H1 (cell line): ENCODE measurements at regions not wholly inside any gene's neighbourhood (a gene's known extent, or its start where the extent isn't known, plus 50 kb on each side); places are given as distances from the start of the nearest gene placed in this dataset.

ENCODE experiments used
- CTCF ChIA-PET: fragments of 300-600 bp; sonication (Branson Sonifier 250); formaldehyde crosslinking; loops from one replicate; lab custom pipeline; 2021; ENCODE audit not compliant: partially characterized antibody; lab: Charles Lee
- POLR2A ChIA-PET: fragments of 300-600 bp; sonication (Branson Sonifier 250); formaldehyde crosslinking; loops from one replicate; lab custom pipeline; 2021; ENCODE audit warnings: inconsistent platforms; ENCODE audit not compliant: partially characterized antibody; lab: Charles Lee
- DNase-seq, 2 experiments: peaks; one replicate each; pipeline versions ENCODE4 v3.0.0 to v3.0.0-alpha.2; 2010 to 2022; ENCODE audit warnings: low spot score in 2 of 2, low read depth in 1 of 2, mixed read lengths in 1 of 2
- FAIRE-seq: peaks from 2 replicates; lab custom pipeline; 2011; peaks lifted over from hg19 to GRCh38; lab: Jason Lieb, UNC
- H2AFZ ChIP-seq: 2 replicates; pipeline ENCODE4 v1.8.1; 2012; ENCODE audit warnings: low read length, inconsistent platforms
- H2AK5ac ChIP-seq: 2 replicates; pipeline ENCODE4 v1.6.1; 2013; ENCODE audit warnings: low read depth, low read length
- H2BK120ac ChIP-seq: replicated peaks from 2 replicates; pipeline ENCODE3; 2013; ENCODE audit warnings: low read depth, low read length, inconsistent platforms
- H2BK12ac ChIP-seq: 2 replicates; pipeline ENCODE4 v1.6.1; 2013; ENCODE audit warnings: low read depth, low read length
- H2BK15ac ChIP-seq: 2 replicates; pipeline ENCODE4 v1.6.1; 2013; ENCODE audit warnings: low read length
- H2BK20ac ChIP-seq: 2 replicates; pipeline ENCODE4 v1.6.1; 2013; ENCODE audit warnings: low read length
- H2BK5ac ChIP-seq: 2 replicates; pipeline ENCODE4 v1.6.1; 2013; ENCODE audit warnings: low read depth, low read length
- H3K14ac ChIP-seq: 2 replicates; pipeline ENCODE4 v1.6.1; 2013; ENCODE audit warnings: inconsistent platforms; ENCODE audit not compliant: insufficient read length
- H3K18ac ChIP-seq: 2 replicates; pipeline ENCODE4 v1.6.1; 2013; ENCODE audit warnings: low read length; ENCODE audit errors: extremely low read depth
- H3K23ac ChIP-seq: 2 replicates; pipeline ENCODE4 v1.6.1; 2013; ENCODE audit warnings: inconsistent platforms; ENCODE audit not compliant: insufficient read length
- H3K23me2 ChIP-seq: 2 replicates; pipeline ENCODE4 v1.6.1; 2013; ENCODE audit warnings: low read depth, low read length
- H3K27ac ChIP-seq: 2 replicates; pipeline ENCODE4 v1.6.1; 2011; ENCODE audit warnings: low read depth, low read length, inconsistent platforms
- H3K27me3 ChIP-seq, 4 experiments: replicated peaks in 1 of 4; 1 replicate in 1 of 4; 2 replicates in 3 of 4; pipeline versions ENCODE4 v1.6.1 to v1.8.1; 2011 to 2013; ENCODE audit warnings: low read length in 3 of 4, mild to moderate bottlenecking in 3 of 4, inconsistent platforms in 2 of 4, mixed read lengths in 2 of 4, moderate library complexity in 1 of 4; ENCODE audit not compliant: control insufficient read depth in 3 of 4, insufficient read depth in 3 of 4; ENCODE audit errors: extremely low read depth in 1 of 4
- H3K36me3 ChIP-seq, 4 experiments: 2 replicates each; pipeline versions ENCODE4 v1.6.1 to v1.8.1; 2011 to 2013; ENCODE audit warnings: mild to moderate bottlenecking in 4 of 4, low read length in 3 of 4, moderate library complexity in 2 of 4, control low read depth in 1 of 4, inconsistent platforms in 1 of 4; ENCODE audit not compliant: insufficient read depth in 4 of 4, control insufficient read depth in 2 of 4
- H3K4ac ChIP-seq: replicated peaks from 2 replicates; pipeline ENCODE3; 2013; ENCODE audit warnings: low read length, low read depth, mixed read lengths, inconsistent platforms; ENCODE audit not compliant: insufficient read length
- H3K4me1 ChIP-seq, 4 experiments: replicated peaks in 1 of 4; 1 replicate in 1 of 4; 2 replicates in 3 of 4; pipeline versions ENCODE4 v1.6.1 to v1.8.1; 2011 to 2013; ENCODE audit warnings: low read length in 3 of 4, inconsistent platforms in 2 of 4, mixed read lengths in 1 of 4; ENCODE audit not compliant: insufficient read depth in 4 of 4, control insufficient read depth in 3 of 4
- H3K4me2 ChIP-seq, 2 experiments: 2 replicates each; pipeline versions ENCODE4 v1.6.1 to v1.8.1; 2011 to 2013; ENCODE audit warnings: low read depth in 2 of 2, low read length in 2 of 2, control low read depth in 1 of 2, inconsistent platforms in 1 of 2, mild to moderate bottlenecking in 1 of 2; ENCODE audit not compliant: insufficient read depth in 1 of 2
- H3K4me3 ChIP-seq, 4 experiments: fragments of 200-600, 300-600 bp in 1 of 4; sonication (generic), shearing (Covaris generic), sonication (Bioruptor Twin) in 1 of 4; 2 replicates each; pipeline versions ENCODE4 v1.5.1 to v1.8.1; 2011 to 2016; ENCODE audit warnings: low read length in 4 of 4, low read depth in 3 of 4, control low read depth in 2 of 4, inconsistent platforms in 2 of 4, mild to moderate bottlenecking in 2 of 4, mixed read lengths in 1 of 4, moderate library complexity in 1 of 4; ENCODE audit not compliant: insufficient read depth in 2 of 4; ENCODE audit errors: extremely low read depth in 1 of 4
- H3K56ac ChIP-seq: replicated peaks from 2 replicates; pipeline ENCODE3; 2013; ENCODE audit warnings: low read depth, mild to moderate bottlenecking, mixed read lengths, low read length, inconsistent platforms; ENCODE audit not compliant: insufficient read length
- H3K79me1 ChIP-seq: 2 replicates; pipeline ENCODE4 v1.6.1; 2013; ENCODE audit warnings: low read depth, low read length, control low read depth
- H3K79me2 ChIP-seq, 2 experiments: 2 replicates each; pipeline versions ENCODE4 v1.6.1 to v1.8.1; 2012 to 2013; ENCODE audit warnings: low read length in 2 of 2, mild to moderate bottlenecking in 2 of 2, inconsistent platforms in 1 of 2; ENCODE audit not compliant: insufficient read depth in 2 of 2, control insufficient read depth in 1 of 2
- H3K9ac ChIP-seq, 4 experiments: replicated peaks in 1 of 4; 1 replicate in 1 of 4; 2 replicates in 3 of 4; pipeline versions ENCODE4 v1.6.1 to v1.8.1; 2011 to 2013; ENCODE audit warnings: low read depth in 3 of 4, low read length in 3 of 4, control low read depth in 2 of 4, mild to moderate bottlenecking in 2 of 4, moderate library complexity in 2 of 4, inconsistent platforms in 1 of 4; ENCODE audit errors: extremely low read depth in 1 of 4
- H3K9me3 ChIP-seq, 2 experiments: 2 replicates each; pipeline versions ENCODE4 v1.6.1 to v1.8.1; 2012 to 2013; ENCODE audit warnings: mild to moderate bottlenecking in 2 of 2, moderate library complexity in 2 of 2, control low read depth in 1 of 2, inconsistent platforms in 1 of 2, low read depth in 1 of 2, low read length in 1 of 2, mixed read lengths in 1 of 2; ENCODE audit not compliant: insufficient read depth in 2 of 2
- H4K20me1 ChIP-seq, 2 experiments: replicated peaks in 1 of 2; 2 replicates each; pipeline versions ENCODE3 to v1.8.1; 2011 to 2013; ENCODE audit warnings: inconsistent platforms in 2 of 2, low read length in 2 of 2, mild to moderate bottlenecking in 1 of 2; ENCODE audit not compliant: insufficient read depth in 2 of 2, control insufficient read depth in 1 of 2
- H4K5ac ChIP-seq: 2 replicates; pipeline ENCODE4 v1.6.1; 2013; ENCODE audit warnings: low read length, low read depth, mixed read lengths, inconsistent platforms; ENCODE audit not compliant: insufficient read length
- H4K8ac ChIP-seq: 2 replicates; pipeline ENCODE4 v1.8.0; 2013; ENCODE audit warnings: mild to moderate bottlenecking, moderate library complexity, low read length, inconsistent platforms; ENCODE audit not compliant: insufficient read depth; ENCODE audit errors: extremely low read depth
- H4K91ac ChIP-seq: replicated peaks from 2 replicates; pipeline ENCODE3; 2013; ENCODE audit warnings: low read length, mixed read lengths, inconsistent platforms; ENCODE audit not compliant: insufficient read length
- CBX8 ChIP-seq: fragments of 300-800, 300-1000 bp; sonication (generic); IDR thresholded peaks from 2 replicates; pipeline ENCODE4 v1.7.1; 2016; ENCODE audit warnings: low read depth, low read length, borderline replicate concordance
- CEBPB ChIP-seq: IDR thresholded peaks from 2 replicates; pipeline ENCODE4 v1.6.1; 2012; ENCODE audit warnings: low read depth, low read length
- EZH2 ChIP-seq: fragments of 200-600 bp; sonication (generic); IDR thresholded peaks from 2 replicates; pipeline ENCODE4 v1.7.1; 2012; ENCODE audit warnings: low read depth, mild to moderate bottlenecking, moderate library complexity, low read length, inconsistent platforms; ENCODE audit not compliant: severe bottlenecking
- MAFK ChIP-seq: IDR thresholded peaks from 2 replicates; pipeline ENCODE4 v1.6.1; 2012; ENCODE audit warnings: low read depth, mild to moderate bottlenecking, improper control_type of control experiment, low read length
- NANOG ChIP-seq: IDR thresholded peaks from 2 replicates; pipeline ENCODE4 v1.6.1; 2011; ENCODE audit warnings: low read length, low read depth, mild to moderate bottlenecking, inconsistent platforms; ENCODE audit not compliant: insufficient read depth, poor library complexity, severe bottlenecking
- POLR2AphosphoS5 ChIP-seq: IDR thresholded peaks from 2 replicates; pipeline ENCODE4 v1.6.1; 2011; ENCODE audit warnings: low read depth, low read length
- RAD21 ChIP-seq, 2 experiments: IDR thresholded peaks in 1 of 2; conservative IDR thresholded peaks in 1 of 2; 2 replicates each; pipeline ENCODE4 v1.6.1; 2011; ENCODE audit warnings: low read depth in 2 of 2, low read length in 2 of 2, improper control_type of control experiment in 1 of 2, inconsistent platforms in 1 of 2, mild to moderate bottlenecking in 1 of 2, moderate library complexity in 1 of 2
- RFX5 ChIP-seq: IDR thresholded peaks from 2 replicates; pipeline ENCODE4 v1.6.1; 2011; ENCODE audit warnings: low read depth, low read length, improper control_type of control experiment, borderline replicate concordance
- RNF2 ChIP-seq: fragments of 200-900, 300-1000 bp; sonication (generic); IDR thresholded peaks from 2 replicates; pipeline ENCODE4 v1.7.1; 2016; ENCODE audit warnings: borderline replicate concordance, low read depth, mild to moderate bottlenecking, antibody characterized with exemption, low read length; ENCODE audit not compliant: poor library complexity, severe bottlenecking; ENCODE audit errors: missing control alignments
- SIRT6 ChIP-seq: IDR thresholded peaks from one replicate; pipeline ENCODE4 v1.7.1; 2012; ENCODE audit warnings: low read length, inconsistent platforms
- SP4 ChIP-seq: IDR thresholded peaks from 2 replicates; pipeline ENCODE4 v1.6.1; 2012; ENCODE audit warnings: low read length, inconsistent platforms
- TEAD4 ChIP-seq: IDR thresholded peaks from 2 replicates; pipeline ENCODE4 v1.6.1; 2012; ENCODE audit warnings: low read depth, low read length, inconsistent platforms, mixed read lengths
- WGBS, 2 experiments: shearing (Covaris generic) in 1 of 2; methylation state at CpG; one replicate each; pipeline versions ENCODE4 v1.1.6 to v1.1.7; 2013 to 2015; ENCODE audit warnings: low lambda C conversion rate in 2 of 2, mixed read lengths in 2 of 2, inconsistent platforms in 1 of 2, low coverage in 1 of 2, missing lambda C conversion rate in 1 of 2; ENCODE audit not compliant: insufficient replicate concordance in 2 of 2, insufficient coverage in 1 of 2, insufficient read length in 1 of 2; ENCODE audit errors: extremely low coverage in 1 of 2, missing lambda C conversion rate in 1 of 2; 5-methylcytosine and 5-hydroxymethylcytosine counted together
- TF ChIP-seq, protein P1 (sequence below): IDR thresholded peaks from 2 replicates; pipeline ENCODE4 v1.6.1; 2011; ENCODE audit warnings: low read length, improper control_type of control experiment

DNA sequence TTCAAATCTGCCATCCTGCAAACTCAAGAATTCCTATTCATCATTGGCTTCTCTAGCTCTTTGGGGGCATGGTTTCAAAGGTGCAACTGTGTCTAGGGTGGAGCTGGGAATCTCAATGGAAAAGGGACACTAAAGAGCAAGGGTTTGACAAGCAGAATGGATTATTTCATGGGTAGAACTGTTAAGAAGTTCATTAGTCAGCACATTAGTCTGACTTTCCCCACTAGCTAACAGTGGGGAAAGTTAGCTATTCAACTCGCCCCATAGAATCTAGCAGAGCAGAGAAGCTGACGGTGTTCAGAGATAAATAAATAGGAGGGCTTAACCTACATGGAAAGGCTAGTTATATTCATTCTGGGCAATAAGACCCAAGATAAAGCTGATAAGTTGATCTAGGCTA, 153.9 kb downstream of the EMP1 start:
- no peak overlapping the region for H2BK12ac ChIP-seq
- H3K4me1 ChIP-seq, result no peaks in the 10 kb centered on the region
- no peak overlapping the region for H2BK120ac ChIP-seq
- no peak overlapping the region for H3K4me3 ChIP-seq
- H2BK20ac ChIP-seq, result no peak overlapping the region
- H3K18ac ChIP-seq, result no peak overlapping the region
- no peak overlapping the region for H2AK5ac ChIP-seq
- DNase-seq (no peak), FAIRE-seq (no peak)
- H3K9me3 ChIP-seq, result no peaks in the 10 kb centered on the region
- CTCF ChIA-PET, result interaction anchor here (0.6 to 1.6 kb wide), 9 partner anchors 10 to 502 kb away, joined by 3 to 8 read pairs (median 4); no protein-coding TSS in a partner anchor
- H3K23me2 ChIP-seq, result peaks cover 1% of the 10 kb centered on the region; the same call in 1 of the 2 replicates
- no peak overlapping the region for H2BK15ac ChIP-seq
- H2BK5ac ChIP-seq, result no peak overlapping the region
- WGBS, 2 experiments, result 70% methylated on average over 2 of the region's 2 CpGs; no CpG with 5 or more reads in 1 of the 2 experiments
- no peaks in the 10 kb centered on the region for H3K79me1 ChIP-seq
- no peaks in the 10 kb centered on the region for H3K79me2 ChIP-seq
- no peak overlapping the region for H4K91ac ChIP-seq
- no peak overlapping the region for H3K27ac ChIP-seq
- H4K8ac ChIP-seq, result no peak overlapping the region
- H3K4me2 ChIP-seq, result no peak overlapping the region
- POLR2A ChIA-PET, result interaction anchor here (0.5 to 0.6 kb wide), 2 partner anchors 68 to 333 kb away, joined by 3 read pairs; no protein-coding TSS in a partner anchor
- H3K9ac ChIP-seq, result no peak overlapping the region
- no peak overlapping the region for H3K4ac ChIP-seq
- no peaks in the 10 kb centered on the region for H4K20me1 ChIP-seq
- H3K56ac ChIP-seq, result no peak overlapping the region
- H3K27me3 ChIP-seq, result no peaks in the 10 kb centered on the region
- H2AFZ ChIP-seq, result no peak overlapping the region
- H3K23ac ChIP-seq, result no peak overlapping the region
- H3K14ac ChIP-seq, result no peak overlapping the region
- no peaks in the 10 kb centered on the region for H3K36me3 ChIP-seq
- no peak overlapping the region for H4K5ac ChIP-seq
- TF ChIP-seq RNF2 (no peak), RFX5 (no peak), CBX8 (no peak), TEAD4 (no peak), RAD21 (IDR thresholded peaks at IDR 0.05 in 1 of 2, conservative IDR thresholded peaks at IDR 0.05 in 1 of 2; ENCODE audit: low read depth in 2 of 2, low read length in 2 of 2) (no peak), POLR2AphosphoS5 (no peak), MAFK (no peak), SP4 (no peak), EZH2 (no peak), NANOG (no peak), CEBPB (no peak), SIRT6 (no peak)
- TF ChIP-seq, protein P1, sequence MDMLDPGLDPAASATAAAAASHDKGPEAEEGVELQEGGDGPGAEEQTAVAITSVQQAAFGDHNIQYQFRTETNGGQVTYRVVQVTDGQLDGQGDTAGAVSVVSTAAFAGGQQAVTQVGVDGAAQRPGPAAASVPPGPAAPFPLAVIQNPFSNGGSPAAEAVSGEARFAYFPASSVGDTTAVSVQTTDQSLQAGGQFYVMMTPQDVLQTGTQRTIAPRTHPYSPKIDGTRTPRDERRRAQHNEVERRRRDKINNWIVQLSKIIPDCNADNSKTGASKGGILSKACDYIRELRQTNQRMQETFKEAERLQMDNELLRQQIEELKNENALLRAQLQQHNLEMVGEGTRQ, result no peak
